ENCODE measurements at regions not wholly inside any gene's neighbourhood (a gene's known extent, or its start where the extent isn't known, plus 50 kb on each side); places are given as distances from the start of the nearest gene placed in this dataset.
"Not testable (repeated sequence)": the region's sequence is repeated elsewhere in the genome, so short reads cannot be mapped to it uniquely, and the experiment has no call there.

DNA sequence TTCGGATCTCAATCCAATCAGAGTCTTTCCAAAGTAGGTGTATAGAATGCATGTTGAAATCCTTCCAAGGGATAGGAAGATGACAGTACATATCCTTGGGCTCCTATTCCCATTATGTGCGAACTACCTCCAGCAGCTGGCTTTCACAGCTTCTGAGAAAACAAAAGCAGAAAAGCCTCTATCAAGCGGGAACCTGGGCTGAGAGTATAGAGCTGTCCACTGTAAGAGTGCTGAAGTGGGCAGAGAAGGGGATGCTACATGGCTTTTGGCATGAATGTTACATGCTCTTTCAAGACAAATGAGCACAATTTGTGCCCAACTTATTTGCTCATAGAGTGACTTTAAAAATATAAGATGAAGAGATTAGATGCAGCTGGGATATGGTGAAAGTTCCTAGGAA is 993.5 kb downstream of the CDH8 start:
- FAIRE-seq: no peak
- no peak for DNase-seq (ENCODE audit: insufficient read length, low spot score)

DNA sequence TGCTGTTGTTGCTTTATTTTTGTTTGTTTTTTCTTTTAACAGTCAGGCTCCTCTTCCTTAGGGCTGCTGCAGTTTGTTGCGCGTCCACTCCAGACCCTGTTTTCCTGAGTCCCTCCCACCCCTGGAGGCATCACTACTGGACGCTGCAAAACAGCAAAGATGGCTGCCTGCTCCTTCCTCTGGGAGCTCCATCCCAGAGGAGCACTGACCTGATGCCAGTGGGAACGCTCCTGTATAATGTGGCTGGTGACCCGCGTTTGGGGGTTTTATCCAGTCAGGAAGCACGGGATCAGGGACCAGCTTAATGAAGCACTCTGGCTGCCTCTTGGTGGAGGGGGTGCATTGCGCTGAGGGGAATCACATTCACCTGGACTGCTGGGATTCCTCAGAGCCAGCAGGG is 1005.6 kb downstream of the CDH8 start:
- no peak for FAIRE-seq
- DNase-seq (ENCODE audit: insufficient read length, low spot score): no peak

DNA sequence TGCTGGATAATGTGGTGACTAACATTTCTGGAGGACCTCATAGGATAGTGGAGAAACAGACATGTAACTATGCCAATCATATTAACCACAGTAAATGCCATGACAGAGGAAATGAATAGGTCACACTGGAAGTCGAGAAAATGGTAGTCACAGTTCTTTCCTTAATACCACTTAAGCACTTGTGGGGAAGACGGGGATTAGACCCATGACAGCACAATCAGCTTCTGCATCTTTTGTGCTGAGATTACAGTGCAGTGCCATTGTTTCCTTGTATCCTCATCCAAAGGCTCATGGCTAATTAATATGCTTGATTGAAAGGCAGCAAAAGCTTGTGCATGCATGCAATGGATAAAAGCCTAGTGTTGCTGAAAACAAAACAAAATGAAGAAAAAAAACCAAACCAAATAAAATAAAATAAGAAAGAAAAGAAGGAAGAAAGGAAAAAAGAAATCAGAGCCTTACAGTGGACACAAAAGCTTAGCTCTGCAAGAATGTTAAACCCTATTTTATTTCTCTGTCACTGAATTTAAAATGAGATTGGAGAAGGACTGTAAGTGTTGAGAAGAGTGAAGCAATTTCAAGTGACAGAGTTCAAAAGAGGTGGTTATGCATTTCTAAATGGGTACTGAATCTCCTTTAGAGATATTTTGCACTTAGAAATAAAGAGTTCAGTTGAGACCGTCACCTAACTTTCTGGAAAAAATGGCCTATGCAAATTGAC is 1011.9 kb downstream of the CDH8 start:
- no peak for DNase-seq (ENCODE audit: insufficient read length, low spot score)
- FAIRE-seq: no peak

DNA sequence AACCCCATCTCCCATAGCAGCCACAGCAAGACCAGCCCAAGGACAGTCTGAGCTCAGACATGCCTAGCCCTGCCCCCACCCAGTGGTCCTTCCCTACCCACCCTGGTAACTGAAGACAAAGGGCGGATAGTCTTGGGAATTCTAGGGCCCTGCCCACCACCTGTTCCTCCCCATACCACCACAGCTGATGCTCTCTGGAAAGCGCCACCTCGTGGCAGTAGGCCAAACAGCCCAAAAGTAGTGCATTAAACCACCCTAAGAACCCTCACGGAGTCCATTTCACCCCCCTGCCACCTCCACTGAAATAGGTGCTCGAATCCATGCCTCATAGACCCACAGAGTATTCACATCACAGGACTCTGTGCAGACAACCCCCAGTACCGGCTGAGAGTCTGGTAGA is 1021.4 kb downstream of the CDH8 start:
- DNase-seq (ENCODE audit: insufficient read length, low spot score): no peak
- FAIRE-seq: no peak

DNA sequence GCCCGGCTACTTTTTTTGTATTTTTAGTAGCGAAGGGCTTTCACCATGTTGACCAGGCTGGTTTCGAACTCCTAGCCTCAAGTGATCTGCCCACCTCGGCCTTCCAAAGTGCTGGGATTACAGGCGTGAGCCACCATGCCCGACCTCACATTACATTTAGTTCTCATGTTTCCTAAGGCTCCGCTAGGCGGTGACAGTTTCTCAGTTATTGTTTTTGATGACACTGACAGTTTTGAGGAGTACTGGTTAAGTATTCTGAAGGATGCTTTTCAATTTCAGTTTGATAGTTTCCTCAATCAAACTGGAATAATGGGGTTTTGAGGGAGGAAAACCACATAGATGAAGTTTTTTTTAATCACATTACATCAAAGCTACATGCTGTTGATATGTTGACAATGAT is 1028.5 kb downstream of the CDH8 start:
- no peak for DNase-seq (ENCODE audit: insufficient read length, low spot score)
- FAIRE-seq: no peak

DNA sequence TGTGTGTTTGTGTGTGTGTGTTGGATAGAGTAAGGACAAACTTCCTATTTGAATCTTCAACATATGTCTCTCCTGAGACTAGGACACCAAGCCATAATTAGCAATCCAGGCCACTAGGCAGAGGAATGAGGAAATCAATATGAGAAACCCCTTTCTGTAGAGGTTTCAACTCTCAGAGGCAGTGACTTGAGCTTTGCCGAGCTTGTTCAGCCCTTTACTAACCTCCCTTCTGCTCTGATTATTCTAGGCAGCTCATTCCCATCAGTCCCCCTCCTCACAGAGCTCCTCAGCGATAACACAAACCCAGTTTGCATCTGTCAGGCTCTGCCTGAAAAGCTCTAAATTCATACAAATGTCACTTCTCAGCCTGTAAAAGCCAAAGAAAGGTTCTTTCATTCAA is 1030.3 kb downstream of the CDH8 start:
- no peak for FAIRE-seq
- DNase-seq (ENCODE audit: insufficient read length, low spot score): no peak

DNA sequence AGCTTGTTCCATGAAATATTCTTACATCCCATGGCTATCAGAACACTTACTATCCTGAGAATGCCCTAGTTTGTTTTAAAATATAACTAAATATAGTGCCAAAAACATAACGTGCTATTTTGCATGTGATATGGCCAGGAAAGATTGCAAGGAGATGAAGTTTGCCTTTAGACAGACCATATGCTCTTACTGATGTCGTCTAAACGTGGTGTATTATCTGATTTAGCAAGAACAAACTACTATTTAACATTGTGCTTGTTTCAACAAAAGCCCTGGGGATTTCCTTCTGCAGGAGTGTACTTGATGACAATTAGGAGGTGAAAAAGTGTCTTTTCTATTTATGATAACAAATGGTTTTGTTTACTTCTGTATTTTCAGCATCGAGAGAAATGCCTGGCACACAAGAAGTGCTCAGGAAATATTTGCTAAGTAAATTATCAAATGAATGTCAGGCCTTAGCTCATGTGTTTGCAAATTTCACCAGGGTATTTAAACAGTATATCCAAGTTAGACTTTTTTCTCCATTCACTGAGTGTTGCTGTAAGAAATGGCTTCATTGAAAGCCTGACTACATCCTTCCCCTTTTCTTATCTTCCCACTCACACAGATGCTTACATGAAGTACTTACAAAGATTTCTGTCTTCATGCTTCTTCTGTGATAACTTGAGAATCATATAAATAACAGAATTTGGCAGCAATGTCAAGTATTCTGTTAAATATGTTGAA is 1033.6 kb downstream of the CDH8 start:
- DNase-seq (ENCODE audit: insufficient read length, low spot score) (no peak), FAIRE-seq (no peak)

DNA sequence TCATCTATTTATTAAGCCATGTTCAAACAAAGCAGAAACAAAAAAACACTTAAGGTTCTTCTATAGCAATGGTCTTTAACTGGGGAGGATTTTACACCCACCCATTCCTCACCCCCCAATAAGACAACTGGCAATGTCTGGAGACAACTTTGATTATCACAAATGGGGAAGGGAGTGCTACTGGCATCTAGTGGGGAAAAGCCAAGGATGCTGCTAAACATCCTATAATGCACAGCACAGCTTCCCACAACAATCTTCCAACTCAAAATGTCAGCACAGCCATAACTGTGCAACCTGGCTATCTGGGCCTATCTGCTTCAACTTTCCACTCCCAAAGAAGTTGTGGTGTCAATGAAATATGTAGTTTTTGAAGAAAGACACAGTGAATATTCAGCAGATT is 1044.4 kb downstream of the CDH8 start:
- FAIRE-seq: no peak

DNA sequence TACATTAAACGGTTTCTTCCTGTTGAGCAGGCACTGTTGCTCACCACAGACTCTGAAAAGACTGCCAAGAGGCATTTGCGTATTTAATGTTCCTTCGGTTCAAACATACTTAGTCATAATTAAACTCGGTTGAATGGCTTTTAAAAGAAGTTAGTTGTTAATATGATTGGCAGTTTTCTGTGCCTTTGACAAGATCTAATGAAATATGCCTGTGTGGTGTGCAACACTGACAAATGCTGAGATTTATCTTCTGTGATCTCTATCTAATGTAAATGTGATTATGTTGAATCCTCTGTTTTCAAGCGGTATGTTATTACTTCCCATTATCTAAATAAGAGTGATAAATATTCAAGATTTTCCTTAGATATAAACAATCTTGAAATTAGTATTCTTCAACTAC is 1046.6 kb downstream of the CDH8 start:
- FAIRE-seq: no peak
- DNase-seq (ENCODE audit: insufficient read length, low spot score): no peak

More for the DNA sequence above, 1044.4 kb downstream of the CDH8 start:
- no peak for DNase-seq (ENCODE audit: insufficient read length, low spot score)

DNA sequence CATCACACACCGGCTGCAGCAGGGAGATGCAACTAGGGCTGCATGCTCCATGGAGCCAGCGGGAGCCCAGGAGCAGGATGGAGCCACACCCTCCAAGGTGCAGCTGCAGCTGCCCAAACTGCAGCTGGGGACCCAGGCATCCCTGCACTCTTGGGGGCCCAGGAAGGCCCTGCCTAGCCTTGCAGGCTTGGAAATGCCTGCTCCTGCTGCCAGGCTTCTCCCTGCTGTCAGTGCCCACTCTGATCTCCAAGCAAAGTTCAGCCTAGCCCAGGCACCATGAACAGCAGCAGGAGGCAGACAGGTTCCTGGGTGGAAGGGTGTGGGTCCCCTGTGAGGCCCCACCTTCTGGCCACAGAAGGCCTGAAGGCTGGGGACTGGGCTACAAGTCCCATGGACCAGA is 1057.1 kb downstream of the CDH8 start:
- FAIRE-seq (no peak), DNase-seq (ENCODE audit: insufficient read length, low spot score) (no peak)

DNA sequence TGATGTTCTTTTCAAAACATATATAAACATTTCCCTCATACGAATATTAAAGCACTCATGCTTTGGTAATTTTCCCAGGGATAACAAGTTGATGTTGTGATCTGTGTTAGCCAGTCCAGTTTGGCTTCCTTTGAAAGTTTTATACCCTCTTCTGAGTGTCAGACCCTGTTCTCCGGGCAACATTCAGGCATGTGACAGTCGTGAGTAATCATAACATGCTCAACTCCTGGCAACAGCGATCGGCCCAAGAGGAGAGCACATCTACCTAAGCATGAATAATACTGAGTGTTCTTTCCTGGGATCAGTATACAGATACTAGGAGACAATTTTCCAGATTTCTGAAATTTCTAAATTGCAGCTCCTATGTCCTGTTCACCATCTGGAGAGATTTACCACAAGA is 1086.4 kb downstream of the CDH8 start:
- DNase-seq (ENCODE audit: insufficient read length, low spot score): no peak
- no peak for FAIRE-seq

DNA sequence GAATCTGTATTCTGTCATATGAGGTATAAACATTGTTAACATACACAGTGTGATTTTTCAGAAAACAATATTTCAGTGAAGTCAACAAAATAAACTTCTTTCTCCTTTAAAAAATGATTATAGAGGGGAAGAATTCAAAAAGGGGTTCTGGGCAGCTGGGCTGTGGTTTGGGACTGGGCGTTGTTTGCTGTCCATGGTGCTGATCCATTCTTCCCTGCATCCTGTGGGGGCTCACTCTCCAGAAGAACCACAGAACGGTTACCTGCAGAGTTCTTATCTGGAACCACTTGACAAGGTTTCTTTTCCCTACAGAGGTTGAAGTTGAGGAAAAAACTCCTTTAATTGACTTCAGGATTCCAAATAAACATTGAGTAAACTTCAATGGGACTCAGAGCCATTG is 1091.0 kb downstream of the CDH8 start:
- DNase-seq (ENCODE audit: insufficient read length, low spot score) (no peak), FAIRE-seq (no peak)

DNA sequence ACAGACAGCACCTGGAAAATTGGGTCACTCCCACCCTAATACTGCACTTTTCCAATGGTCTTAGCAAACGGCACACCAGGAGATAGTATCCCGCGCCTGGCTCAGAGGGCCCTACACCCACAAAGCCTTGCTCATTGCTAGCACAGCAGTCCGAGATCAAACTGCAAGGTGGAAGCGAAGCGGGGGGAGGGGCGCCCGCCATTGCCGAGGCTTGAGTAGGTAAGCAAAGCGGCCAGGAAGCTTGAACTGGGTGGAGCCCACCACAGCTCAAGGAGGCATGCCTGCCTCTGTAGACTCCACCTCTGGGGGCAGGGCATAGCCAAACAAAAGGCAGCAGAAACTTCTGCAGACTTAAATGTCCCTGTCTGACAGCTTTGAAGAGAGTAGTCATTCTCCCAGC is 1100.0 kb downstream of the CDH8 start:
- FAIRE-seq; DNase-seq (ENCODE audit: insufficient read length, low spot score): not testable (repeated sequence)

DNA sequence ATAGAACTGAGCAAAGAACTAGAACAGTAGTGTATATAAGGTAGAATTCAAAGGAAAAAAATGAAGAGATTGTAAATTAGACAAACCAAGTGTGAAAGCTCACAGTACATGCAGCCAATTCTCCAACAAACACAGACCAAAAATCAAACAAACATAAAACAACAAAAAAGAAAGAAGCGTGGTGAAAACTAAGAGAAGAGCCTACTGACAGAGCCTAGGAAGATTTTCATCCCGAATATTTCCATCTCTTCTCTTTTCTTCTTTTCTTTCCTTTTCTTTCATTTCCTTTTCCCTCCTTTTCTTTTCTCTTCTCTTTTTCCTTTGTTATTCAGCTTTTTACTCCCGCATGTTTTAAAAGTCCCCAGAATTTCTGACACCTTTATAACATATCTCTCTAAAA is 1103.6 kb downstream of the CDH8 start:
- DNase-seq (ENCODE audit: insufficient read length, low spot score) (no peak), FAIRE-seq (no peak)

DNA sequence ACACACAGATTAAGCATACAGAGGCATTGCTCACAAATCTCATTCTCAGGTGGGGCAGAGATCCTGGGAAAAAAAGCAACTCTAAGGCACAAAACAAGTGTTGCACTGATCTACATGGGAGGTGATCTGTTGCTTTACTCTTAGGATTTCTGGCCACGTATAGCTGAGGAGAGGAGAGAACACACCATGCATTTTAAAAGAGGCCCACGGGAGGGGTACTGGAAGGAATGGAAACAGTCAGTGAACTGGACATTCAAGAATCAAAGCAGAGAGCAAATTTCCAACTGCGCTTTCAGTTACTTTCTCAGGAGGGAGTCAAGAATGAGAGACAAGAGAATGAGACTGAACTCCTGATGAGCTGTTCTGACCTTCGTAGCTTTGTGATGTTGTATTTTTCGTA is 1105.9 kb downstream of the CDH8 start:
- DNase-seq (ENCODE audit: insufficient read length, low spot score) (no peak), FAIRE-seq (no peak)

DNA sequence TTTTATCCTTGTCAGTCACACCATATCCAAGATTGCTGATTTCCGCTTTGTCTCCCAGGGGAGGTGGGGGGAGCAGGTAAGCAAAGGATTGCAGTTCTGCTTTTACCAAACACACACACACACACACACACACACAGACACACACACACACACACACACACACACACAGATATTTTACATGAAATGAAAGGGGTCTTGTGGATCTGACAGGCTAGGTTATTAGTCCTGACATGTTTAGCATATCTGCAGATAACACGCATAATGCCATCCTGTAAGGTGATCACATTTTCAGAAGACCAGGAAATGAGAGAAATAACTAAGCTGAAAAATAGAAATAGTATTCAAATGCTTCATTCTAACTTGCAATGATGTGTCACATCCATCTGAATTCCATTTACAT is 1113.3 kb downstream of the CDH8 start:
- FAIRE-seq (no peak), DNase-seq (ENCODE audit: insufficient read length, low spot score) (no peak)

DNA sequence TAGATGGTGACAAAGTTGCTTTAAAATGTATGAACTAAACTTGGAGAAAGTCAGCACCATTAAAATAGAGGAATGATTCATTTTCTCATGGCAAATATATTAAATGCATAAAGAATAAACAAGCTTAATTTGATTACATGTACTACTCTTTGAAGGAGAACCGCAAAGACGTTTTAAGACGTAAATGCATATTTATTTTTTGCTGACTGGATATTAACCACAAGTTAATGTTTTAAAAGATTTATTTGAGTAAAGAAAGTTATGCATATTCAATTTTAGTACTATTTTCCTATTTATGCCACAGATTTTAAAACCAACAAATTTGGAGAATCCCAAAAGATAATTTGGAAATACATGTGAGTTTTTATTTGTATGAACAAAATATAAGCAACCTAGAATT is 1121.9 kb downstream of the CDH8 start:
- FAIRE-seq: no peak
- DNase-seq (ENCODE audit: insufficient read length, low spot score): no peak

DNA sequence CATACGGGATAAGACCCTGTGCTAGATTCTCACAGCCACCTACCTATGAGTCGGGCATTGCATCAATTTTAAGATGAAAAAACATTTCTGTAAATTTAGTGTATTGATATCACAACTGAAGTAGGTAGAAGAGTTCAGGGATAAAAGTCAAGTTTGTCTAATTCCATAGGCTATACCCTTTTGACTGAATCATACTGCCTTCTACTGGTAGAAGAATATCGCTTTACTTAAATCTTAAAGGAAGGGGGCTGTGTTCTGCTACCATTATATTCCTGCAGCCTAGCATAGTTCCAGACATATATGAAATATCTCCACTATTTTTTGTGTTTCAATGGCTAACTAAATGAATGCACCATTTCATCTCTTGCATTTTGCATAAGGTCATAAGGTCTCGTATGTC is 1128.6 kb downstream of the CDH8 start:
- no peak for FAIRE-seq
- DNase-seq (ENCODE audit: insufficient read length, low spot score): no peak

DNA sequence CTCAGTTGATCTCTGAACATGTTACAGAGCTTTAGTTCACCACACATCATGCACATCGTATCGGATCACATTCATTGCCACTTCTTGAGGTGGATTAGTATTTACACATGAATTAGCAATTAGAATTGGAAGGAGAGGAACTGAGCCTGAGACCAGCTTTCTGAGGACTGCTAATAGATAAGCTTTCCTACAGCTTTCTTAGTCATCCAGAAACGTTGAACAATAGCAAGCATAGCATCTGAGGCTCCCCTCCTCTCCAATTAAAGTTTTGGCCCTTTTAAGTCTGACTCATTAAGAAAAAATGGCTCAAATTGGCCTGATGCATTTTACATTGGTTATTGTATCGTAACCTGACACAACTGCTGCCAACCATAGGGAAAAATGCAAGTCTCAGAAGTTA is 1130.4 kb downstream of the CDH8 start:
- FAIRE-seq (no peak), DNase-seq (ENCODE audit: insufficient read length, low spot score) (no peak)

DNA sequence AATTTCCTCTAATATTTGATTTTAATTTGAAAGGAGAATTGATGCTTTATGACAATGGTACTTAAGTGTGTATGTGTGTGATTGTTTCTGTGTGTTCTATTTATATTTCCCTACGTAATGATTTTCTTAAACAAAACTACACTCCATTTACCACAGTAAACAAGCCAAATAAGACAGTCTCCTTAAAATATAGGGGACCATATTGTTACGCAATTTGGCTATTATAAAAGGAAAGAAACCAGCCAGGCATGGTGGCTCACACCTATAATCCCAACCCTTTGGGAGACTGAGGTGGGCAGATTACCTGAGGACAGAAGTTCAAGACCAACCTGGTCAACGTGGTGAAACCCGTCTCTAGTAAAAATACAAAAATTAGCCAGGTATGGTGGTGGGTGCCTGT is 1134.1 kb downstream of the CDH8 start:
- DNase-seq (ENCODE audit: insufficient read length, low spot score) (no peak), FAIRE-seq (no peak)

DNA sequence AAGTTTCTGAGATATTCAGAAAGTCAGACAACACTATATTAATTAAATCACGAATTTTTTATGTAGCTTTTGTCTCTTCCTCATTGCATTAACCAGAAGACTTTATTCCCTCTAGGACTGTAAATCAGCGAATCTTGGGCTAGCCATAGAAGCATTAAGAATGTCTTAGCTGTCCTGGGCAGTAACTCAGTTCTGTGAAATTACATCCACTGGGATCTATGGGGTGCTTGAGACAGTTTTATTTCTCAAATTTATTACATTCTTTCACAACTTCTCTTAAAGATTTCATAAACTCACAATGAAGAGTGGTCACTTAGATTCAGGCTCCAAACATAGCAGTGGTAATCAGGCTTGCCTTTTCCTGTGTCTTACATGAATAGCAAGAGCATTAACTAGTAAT is 1153.4 kb downstream of the CDH8 start:
- FAIRE-seq: no peak
- DNase-seq (ENCODE audit: insufficient read length, low spot score): no peak

DNA sequence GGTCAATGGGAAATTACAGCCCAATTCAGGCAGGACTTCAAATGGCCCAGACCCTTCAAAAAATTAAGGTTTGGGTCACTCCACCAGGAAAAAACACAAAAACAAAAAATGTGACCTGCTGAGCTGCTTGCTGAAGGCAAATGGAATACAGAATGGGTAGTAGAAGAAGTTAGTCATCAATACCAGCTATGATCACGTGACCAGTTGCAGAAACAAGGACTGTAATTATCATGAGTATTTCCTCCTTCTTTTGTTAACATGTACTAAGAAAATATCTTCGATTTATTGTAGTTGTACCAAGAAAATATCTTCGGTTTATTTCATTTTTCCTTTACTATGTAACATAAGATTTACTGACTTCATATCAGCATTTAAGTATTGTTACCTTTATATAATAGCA is 1183.6 kb downstream of the CDH8 start:
- FAIRE-seq (no peak), DNase-seq (ENCODE audit: insufficient read length, low spot score) (no peak)

DNA sequence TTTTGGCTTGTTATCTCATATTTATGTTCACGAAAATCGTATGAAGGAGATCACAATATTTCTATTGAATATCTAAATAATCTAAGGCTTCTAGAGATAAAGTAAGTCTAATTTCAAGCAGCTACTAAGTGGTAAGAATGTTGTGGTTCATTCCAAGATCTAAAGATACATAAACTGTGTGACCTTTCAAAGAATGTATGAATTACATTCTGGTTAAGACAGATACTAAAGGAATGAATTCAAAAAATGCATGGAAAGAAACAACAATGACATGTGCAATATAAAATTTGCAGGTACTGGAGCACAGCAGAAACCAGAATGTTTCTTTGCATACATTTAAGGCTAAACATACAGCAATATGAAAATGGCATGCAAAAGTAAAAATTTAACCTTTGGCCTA is 1214.6 kb downstream of the CDH8 start:
- DNase-seq (ENCODE audit: insufficient read length, low spot score) (no peak), FAIRE-seq (no peak)
